IPS-18a (cell line): ENCODE measurements at regions not wholly inside any gene's neighbourhood (a gene's known extent, or its start where the extent isn't known, plus 50 kb on each side); places are given as distances from the start of the nearest gene placed in this dataset.

ENCODE experiments used
- H3K27ac ChIP-seq: one replicate; pipeline ENCODE4 v1.5.1; 2013; ENCODE audit warnings: low read length
- H3K27me3 ChIP-seq: one replicate; pipeline ENCODE4 v1.6.1; 2013; ENCODE audit warnings: mild to moderate bottlenecking, low read length; ENCODE audit not compliant: control insufficient read depth, insufficient read depth
- H3K36me3 ChIP-seq: one replicate; pipeline ENCODE4 v1.6.1; 2013; ENCODE audit warnings: low read depth, low read length; ENCODE audit not compliant: control insufficient read depth
- H3K4me1 ChIP-seq: one replicate; pipeline ENCODE4 v1.6.1; 2013; ENCODE audit warnings: low read depth, low read length; ENCODE audit not compliant: control insufficient read depth
- H3K4me3 ChIP-seq: one replicate; pipeline ENCODE4 v1.5.1; 2013; ENCODE audit warnings: low read length
- H3K9ac ChIP-seq: one replicate; pipeline ENCODE4 v1.6.1; 2013; ENCODE audit warnings: mild to moderate bottlenecking, low read length, moderate library complexity
- H3K9me3 ChIP-seq: one replicate; pipeline ENCODE4 v1.6.1; 2013; ENCODE audit warnings: low read depth, low read length; ENCODE audit not compliant: control insufficient read depth

DNA sequence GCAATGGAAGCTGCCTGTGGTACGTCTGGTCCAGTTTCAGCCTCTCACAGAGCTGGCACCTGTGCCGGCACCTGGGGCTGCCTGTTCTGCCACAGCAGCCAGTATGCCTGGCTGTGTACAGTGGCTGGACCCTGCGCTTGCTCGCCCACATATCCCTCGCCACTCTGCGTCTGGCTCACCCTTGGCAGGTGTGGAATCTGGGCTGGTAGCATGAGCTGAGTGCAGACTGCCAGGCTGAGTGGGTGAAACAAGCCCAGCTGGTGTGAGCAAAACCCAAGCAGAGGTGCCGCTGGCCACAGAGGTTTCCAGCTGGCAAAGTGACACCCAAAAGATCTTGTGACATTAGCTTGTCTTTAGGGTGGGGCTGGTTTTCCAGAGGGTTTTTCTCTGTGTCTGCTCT lies 80.7 kb downstream of the ING1 start:
- Histone ChIP-seq H3K36me3 (no peaks in the 10 kb centered on the region), H3K27ac (no peak overlapping the region), H3K4me1 (peaks cover 10% of the 10 kb centered on the region), H3K9ac (no peak overlapping the region), H3K4me3 (no peak overlapping the region), H3K27me3 (peaks cover 36% of the 10 kb centered on the region), H3K9me3 (no peaks in the 10 kb centered on the region)

DNA sequence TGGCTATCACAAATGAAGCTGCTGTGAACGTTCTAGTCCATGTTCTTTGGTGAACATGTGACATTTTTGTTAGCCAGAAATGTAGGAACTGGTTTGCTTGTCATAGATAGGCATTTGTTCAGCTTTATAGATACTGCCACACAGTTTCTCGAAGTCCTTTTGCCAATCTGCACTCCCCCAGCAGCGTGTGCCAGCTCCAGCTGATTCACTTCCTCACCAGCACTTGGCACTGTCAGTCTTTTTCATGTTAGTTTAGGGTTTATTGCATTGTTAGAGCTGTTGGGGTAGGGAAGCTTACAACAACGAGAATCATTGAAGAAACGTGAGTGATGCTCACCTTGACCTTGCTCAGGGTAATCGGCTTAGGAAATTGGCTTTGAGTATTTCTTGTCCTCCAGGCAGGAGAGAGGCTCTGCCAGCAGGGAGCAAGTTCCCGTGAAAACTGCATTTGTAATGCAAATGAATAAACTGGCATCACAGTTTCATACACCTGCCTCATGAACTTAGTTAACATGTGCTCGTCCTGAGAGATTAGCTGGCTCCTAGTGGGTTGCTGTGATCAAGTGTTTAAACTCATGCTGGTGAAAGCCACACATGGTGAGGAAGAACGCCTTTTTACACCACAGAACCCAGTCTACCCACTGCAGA lies 83.9 kb downstream of the ING1 start:
- H3K9ac ChIP-seq = no peak overlapping the region
- peaks cover 10% of the 10 kb centered on the region for H3K4me1 ChIP-seq
- H3K9me3 ChIP-seq = no peaks in the 10 kb centered on the region
- no peak overlapping the region for H3K27ac ChIP-seq
- no peaks in the 10 kb centered on the region for H3K36me3 ChIP-seq
- no peak overlapping the region for H3K4me3 ChIP-seq
- H3K27me3 ChIP-seq = peaks cover 59% of the 10 kb centered on the region

DNA sequence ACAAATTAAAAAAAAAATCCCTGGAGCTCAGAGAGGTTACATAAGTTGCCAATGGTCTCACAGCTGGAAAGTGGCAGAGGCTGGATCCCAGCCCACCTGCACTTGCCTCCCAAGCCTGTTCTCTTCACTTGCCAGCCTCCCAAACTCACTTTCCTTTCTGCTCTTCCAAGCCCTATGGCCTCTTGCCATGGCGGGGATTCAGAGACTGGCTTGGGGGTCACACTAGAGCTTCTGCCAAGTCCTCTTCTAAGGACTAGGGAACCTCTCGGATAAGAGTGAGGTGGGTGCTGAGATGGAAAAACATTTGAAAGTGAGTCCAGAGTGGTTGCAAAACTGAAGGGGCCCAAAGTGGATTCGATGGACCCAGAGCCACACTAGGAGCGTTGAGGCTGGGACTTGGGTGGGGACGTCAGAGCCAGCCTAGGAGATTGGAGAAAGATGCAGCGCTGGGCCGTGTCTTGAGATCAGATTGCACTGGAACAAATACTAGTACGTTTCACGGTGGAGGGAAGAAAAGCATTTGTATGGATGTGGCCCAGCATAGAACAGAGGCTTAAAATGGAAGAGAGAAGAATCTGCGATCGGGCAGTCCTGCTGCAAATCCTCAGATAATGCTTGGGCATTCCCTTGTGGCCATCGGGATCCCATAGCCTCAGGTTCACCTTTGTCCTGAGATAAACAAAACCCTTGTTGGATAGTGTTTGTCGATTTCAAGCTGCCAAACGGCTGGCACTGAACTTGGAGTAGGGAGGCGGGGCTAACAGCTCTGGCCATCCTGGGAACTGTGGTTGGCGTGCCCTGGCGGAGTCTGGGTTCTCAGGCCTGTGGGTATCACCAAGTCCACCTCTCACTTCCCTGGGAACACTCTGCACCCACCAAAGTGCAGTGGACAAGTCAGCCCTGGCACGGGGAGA lies 84.8 kb downstream of the ING1 start:
- no peaks in the 10 kb centered on the region for H3K9me3 ChIP-seq
- no peaks in the 10 kb centered on the region for H3K36me3 ChIP-seq
- no peak overlapping the region for H3K27ac ChIP-seq
- H3K4me3 ChIP-seq = no peak overlapping the region
- H3K27me3 ChIP-seq = peaks cover 59% of the 10 kb centered on the region
- H3K9ac ChIP-seq = no peak overlapping the region
- peaks cover 10% of the 10 kb centered on the region for H3K4me1 ChIP-seq

DNA sequence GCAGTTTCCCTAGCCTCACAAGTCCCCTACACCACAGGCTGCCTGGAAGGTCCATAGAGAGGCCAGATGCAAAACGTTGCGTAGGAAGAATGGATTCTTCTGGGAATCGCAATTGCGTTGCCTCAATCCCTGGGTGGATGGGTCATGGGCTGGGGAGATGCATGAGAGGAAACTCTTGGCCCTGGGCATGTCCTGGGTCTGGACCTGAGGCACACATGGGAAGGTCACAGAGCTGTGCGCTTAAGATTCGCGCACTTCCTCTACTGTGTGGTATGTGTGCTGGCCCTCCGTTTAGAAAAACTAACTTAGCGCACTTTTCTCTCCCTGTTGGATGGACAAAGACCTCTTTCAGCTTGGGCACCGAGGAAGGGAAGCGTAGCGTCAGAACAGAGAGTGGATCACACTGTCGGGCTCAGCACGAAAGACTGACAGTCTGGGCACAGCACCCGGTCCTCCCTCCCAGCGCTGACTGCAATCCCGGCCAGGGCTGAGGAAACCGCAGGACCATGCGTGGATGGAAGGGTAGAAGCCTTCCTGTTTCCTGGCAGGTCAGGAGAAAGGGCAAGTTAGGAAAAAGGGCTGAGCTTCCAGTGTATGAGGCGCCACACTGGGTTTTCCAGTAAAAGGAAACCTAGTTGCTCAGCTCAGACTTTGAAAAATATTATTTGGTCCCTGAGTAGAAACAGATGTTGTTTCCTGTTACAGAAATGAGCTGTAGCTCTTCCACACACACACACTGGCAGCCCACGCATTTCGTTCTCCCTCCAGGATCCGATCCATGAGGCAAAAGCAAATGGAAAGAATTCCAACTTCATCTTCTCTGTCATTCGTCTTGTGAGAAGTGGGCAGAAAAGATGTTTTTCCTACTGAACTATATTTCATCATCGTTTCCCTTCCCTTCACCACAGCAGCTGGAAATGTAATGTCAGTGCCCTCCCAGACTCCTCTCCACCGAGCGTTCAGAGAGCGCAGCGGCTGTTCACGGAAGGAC lies 86.0 kb downstream of the ING1 start:
- Histone ChIP-seq H3K27me3 (peaks cover 55% of the 10 kb centered on the region), H3K27ac (no peak overlapping the region), H3K4me1 (peaks cover 10% of the 10 kb centered on the region), H3K36me3 (no peaks in the 10 kb centered on the region), H3K9me3 (no peaks in the 10 kb centered on the region), H3K9ac (no peak overlapping the region), H3K4me3 (no peak overlapping the region)

DNA sequence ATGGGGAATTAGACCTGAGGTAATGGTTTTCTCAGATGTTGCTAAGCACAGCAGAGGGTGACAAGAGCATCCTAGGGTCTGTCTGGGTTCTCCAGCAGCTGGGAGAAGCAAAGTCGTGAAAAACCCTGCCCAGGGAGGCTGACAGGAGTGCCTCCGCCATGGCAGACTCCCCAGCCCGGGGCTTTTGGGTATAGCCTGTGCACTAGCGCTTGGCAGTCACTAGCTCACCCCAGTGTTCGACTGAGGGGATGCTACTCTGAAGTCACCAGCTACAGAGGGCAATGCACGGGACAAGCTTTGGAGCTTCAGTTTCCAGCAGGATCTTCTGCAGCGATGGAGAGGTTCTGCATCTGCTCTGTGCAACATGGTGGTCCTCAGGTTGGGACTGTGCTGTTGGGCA lies 87.5 kb downstream of the ING1 start:
- Histone ChIP-seq H3K4me3 (no peak overlapping the region), H3K36me3 (no peaks in the 10 kb centered on the region), H3K9ac (no peak overlapping the region), H3K9me3 (no peaks in the 10 kb centered on the region), H3K27ac (no peak overlapping the region), H3K27me3 (peaks cover 45% of the 10 kb centered on the region), H3K4me1 (peaks cover 7% of the 10 kb centered on the region)

DNA sequence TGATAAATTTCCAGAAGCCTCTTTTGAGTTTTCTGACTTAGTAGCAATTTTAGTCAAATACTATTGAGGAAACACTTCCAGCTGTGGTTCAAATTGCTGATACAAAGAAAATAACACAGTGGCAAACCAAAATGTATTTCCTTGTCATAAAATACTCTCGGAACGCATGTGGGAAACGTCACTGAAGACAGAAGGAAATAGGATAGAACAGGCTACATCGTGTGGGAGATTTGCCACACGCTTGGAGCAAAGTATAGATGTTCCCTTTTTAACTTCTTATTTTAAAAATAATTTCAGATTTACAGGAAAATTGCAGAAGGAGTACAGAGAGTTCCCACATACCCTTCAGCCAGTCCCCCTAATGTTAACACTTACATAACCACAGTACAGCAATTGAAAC lies 88.8 kb downstream of the ING1 start:
- no peak overlapping the region for H3K4me3 ChIP-seq
- no peaks in the 10 kb centered on the region for H3K36me3 ChIP-seq
- peaks cover 39% of the 10 kb centered on the region for H3K27me3 ChIP-seq
- no peaks in the 10 kb centered on the region for H3K9me3 ChIP-seq
- no peak overlapping the region for H3K9ac ChIP-seq
- no peak overlapping the region for H3K27ac ChIP-seq
- H3K4me1 ChIP-seq = peaks cover 5% of the 10 kb centered on the region

DNA sequence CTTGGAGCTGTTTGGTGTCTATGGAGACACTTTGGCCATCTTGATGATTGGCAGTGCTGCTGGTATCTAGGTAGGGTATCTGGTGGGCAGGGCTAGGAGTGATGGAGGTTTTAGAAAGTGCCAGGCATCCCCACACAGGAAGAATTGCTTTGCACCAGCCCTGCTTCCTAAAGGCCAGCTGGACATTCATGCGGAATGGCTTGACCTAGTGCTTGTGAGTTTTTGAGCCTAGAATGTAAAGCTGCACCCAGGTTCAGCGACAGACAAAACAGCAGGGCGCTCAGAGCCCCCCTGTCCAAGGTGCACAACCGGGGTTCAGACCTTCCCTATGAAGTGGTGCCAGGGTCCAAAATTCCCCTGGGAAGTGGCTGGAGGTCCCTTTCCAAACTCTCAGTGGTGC lies 93.1 kb downstream of the ING1 start:
- Histone ChIP-seq H3K27ac (no peak overlapping the region), H3K9me3 (no peaks in the 10 kb centered on the region), H3K36me3 (no peaks in the 10 kb centered on the region), H3K4me3 (no peak overlapping the region), H3K27me3 (peaks cover 12% of the 10 kb centered on the region), H3K4me1 (peaks cover 19% of the 10 kb centered on the region), H3K9ac (no peak overlapping the region)

DNA sequence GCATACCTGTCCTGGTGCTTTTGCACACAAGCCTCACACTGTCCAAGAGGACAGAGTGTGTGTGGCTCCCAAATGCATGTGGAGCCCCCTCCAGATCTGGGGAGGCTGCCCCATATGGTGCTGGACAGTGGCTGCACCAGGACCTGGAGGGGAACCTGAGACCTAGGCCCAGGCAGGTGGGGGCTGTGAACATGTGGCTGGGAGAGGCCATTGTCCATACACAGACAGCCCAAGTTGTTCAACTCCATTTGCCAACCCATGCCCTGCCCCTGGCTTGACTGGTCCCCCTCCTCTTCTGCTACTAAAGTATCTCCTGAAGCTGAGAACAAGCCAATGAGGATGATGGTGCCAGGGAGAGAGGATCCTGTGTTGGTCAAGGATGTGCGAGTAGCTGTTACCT lies 94.0 kb downstream of the ING1 start:
- Histone ChIP-seq H3K9ac (no peak overlapping the region), H3K27me3 (peaks cover 11% of the 10 kb centered on the region), H3K4me3 (no peak overlapping the region), H3K36me3 (no peaks in the 10 kb centered on the region), H3K9me3 (no peaks in the 10 kb centered on the region), H3K27ac (no peak overlapping the region), H3K4me1 (peaks cover 19% of the 10 kb centered on the region)

DNA sequence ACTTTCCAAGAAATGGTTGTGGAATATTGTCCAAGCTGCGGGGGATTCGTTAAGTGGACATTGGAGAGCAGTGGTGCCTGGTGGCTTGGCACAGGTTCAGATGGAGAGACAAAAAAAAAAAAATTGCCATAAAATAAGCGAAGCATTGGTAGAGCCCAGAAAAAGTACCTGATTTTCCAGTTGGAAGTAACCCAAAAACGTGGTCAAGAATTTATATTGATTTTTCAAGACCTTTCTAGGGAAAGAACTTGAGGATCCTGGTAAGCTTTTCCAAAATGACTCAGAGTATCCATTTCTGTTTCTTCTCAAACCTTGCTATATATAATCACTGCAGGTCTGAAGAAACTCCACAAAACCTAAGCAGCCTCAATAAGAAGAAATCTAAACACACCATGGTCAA lies 94.6 kb downstream of the ING1 start:
- Histone ChIP-seq H3K9me3 (no peaks in the 10 kb centered on the region), H3K27ac (no peak overlapping the region), H3K27me3 (peaks cover 11% of the 10 kb centered on the region), H3K9ac (no peak overlapping the region), H3K4me1 (peaks cover 19% of the 10 kb centered on the region), H3K4me3 (no peak overlapping the region), H3K36me3 (no peaks in the 10 kb centered on the region)

DNA sequence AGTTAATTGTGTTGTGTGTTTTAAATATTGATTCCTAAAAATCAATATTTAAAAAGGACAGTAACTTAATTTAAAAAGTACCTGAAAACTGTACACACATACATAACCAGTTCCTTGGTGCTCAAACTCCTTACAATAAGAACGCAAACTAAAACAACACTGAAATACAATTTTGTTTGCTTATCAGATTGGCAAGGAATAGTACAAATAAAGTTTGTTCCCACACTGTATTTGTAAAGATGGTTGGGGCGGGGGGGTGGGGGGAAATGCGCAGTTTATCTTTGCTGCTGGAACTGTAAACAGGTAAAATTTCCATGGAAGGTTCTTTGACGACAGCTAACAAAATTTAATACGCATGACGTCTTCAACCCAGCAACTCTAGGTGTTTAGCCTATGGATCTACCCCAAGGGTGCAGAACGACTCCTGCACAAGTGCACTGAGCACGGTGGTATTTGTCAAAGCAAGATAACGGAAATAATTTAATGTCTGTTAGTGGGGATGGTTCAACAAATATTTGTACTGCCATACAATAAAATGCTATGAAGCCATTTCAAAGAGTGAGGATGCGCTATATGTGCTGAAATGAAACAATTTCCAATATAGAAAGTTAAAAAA lies 96.5 kb downstream of the ING1 start:
- Histone ChIP-seq H3K9me3 (no peaks in the 10 kb centered on the region), H3K27ac (no peak overlapping the region), H3K36me3 (no peaks in the 10 kb centered on the region), H3K9ac (no peak overlapping the region), H3K4me3 (no peak overlapping the region), H3K27me3 (peaks cover 11% of the 10 kb centered on the region), H3K4me1 (peaks cover 19% of the 10 kb centered on the region)
